ENCODE measurements at regions not wholly inside any gene's neighbourhood (a gene's known extent, or its start where the extent isn't known, plus 50 kb on each side); places are given as distances from the start of the nearest gene placed in this dataset.
"Not testable (repeated sequence)": the region's sequence is repeated elsewhere in the genome, so short reads cannot be mapped to it uniquely, and the experiment has no call there.

DNA sequence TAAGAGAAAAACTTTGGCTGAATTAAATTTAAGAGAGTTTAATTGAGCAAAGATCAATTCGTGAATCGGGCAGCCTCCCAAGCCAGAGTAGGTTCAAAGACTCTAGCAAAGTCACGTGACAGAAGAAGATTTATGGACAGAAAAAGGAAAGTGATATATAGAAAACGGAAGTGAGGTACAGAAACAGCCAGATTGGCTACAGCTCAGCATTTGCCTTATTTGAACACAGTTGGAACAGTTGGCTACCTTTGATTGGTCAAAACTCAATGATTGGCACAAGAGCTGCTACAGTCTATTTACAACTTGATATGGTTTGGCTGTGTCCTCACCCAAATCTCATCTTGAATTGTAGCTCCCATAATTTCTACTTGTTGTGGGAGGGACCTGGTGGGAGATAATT is 102.6 kb downstream of the PLG start:
- H3K9me3 ChIP-seq: no peaks in the 10 kb centered on the region
- H3K27ac ChIP-seq: no peak overlapping the region
- no peak overlapping the region for H3K4me3 ChIP-seq
- TF ChIP-seq POLR2A (IDR thresholded peaks at IDR 0.05): no peak
- TF ChIP-seq, protein P1, sequence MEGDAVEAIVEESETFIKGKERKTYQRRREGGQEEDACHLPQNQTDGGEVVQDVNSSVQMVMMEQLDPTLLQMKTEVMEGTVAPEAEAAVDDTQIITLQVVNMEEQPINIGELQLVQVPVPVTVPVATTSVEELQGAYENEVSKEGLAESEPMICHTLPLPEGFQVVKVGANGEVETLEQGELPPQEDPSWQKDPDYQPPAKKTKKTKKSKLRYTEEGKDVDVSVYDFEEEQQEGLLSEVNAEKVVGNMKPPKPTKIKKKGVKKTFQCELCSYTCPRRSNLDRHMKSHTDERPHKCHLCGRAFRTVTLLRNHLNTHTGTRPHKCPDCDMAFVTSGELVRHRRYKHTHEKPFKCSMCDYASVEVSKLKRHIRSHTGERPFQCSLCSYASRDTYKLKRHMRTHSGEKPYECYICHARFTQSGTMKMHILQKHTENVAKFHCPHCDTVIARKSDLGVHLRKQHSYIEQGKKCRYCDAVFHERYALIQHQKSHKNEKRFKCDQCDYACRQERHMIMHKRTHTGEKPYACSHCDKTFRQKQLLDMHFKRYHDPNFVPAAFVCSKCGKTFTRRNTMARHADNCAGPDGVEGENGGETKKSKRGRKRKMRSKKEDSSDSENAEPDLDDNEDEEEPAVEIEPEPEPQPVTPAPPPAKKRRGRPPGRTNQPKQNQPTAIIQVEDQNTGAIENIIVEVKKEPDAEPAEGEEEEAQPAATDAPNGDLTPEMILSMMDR (IDR thresholded peaks at IDR 0.05): no peak
- no peak for TF ChIP-seq EP300 (IDR thresholded peaks at IDR 0.05)
- TF ChIP-seq POLR2AphosphoS5 (IDR thresholded peaks at IDR 0.05): no peak
- H3K27me3 ChIP-seq: no peaks in the 10 kb centered on the region
- no peak for DNase-seq (ENCODE audit: low spot score in 2 of 2)
- no peaks in the 10 kb centered on the region for H3K4me1 ChIP-seq
- WGBS: 57% methylated on average over 4 of the region's 4 CpGs
- no peaks in the 10 kb centered on the region for H3K36me3 ChIP-seq

DNA sequence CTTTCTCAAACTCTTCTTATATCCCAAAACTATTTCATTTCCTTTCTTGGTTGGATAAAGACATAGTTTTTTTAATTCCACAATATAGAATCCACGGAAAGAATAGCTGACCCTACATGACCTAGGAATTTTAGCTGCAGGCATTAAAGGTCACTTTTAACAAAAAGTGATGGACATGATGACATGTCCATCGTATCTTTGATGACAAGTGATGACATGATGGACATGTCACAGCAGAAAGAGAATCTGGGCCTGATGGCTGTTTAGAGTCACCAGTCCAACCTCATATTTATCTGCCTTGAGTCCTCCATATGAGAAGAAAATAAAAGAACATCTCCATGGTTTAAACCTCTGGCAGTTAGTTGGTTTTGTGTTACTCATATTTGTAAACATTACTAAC is 106.2 kb downstream of the PLG start:
- 64% methylated on average over 2 of the region's 2 CpGs for whole genome bisulfite sequencing
- TF ChIP-seq EP300 (IDR thresholded peaks at IDR 0.05) (no peak), POLR2AphosphoS5 (IDR thresholded peaks at IDR 0.05) (no peak), POLR2A (IDR thresholded peaks at IDR 0.05) (no peak)
- TF ChIP-seq, protein P1 (IDR thresholded peaks at IDR 0.05): no peak
- H3K36me3 ChIP-seq: no peaks in the 10 kb centered on the region
- no peaks in the 10 kb centered on the region for H3K9me3 ChIP-seq
- H3K27me3 ChIP-seq: no peaks in the 10 kb centered on the region
- no peak overlapping the region for H3K27ac ChIP-seq
- no peak for DNase-seq (ENCODE audit: low spot score in 2 of 2)
- no peak overlapping the region for H3K4me3 ChIP-seq
- H3K4me1 ChIP-seq: no peaks in the 10 kb centered on the region

DNA sequence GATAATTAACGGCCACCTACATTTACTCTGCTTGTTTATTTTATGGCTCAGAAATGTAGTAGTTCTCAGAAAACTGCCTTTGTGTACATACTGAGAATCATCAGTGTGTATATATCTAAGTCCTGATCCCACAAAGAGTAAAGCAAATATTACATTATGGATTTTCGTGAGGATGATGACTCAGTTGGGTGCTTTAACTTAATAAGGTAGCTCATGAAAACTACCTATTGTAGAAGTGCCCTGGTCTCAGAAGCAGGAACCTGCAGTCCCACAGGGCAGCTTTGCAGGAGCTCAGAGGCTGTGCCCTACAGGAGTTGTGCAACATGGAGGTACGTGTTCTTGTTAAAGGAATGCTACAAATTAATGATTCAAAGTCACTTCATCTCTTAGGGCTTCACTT is 108.2 kb downstream of the PLG start:
- 83% methylated on average over 3 of the region's 3 CpGs for WGBS
- Histone ChIP-seq H3K27me3 (no peaks in the 10 kb centered on the region), H3K27ac (no peak overlapping the region), H3K36me3 (no peaks in the 10 kb centered on the region), H3K4me3 (no peak overlapping the region), H3K4me1 (no peaks in the 10 kb centered on the region), H3K9me3 (no peaks in the 10 kb centered on the region)
- TF ChIP-seq POLR2AphosphoS5 (IDR thresholded peaks at IDR 0.05): no peak
- no peak for TF ChIP-seq EP300 (IDR thresholded peaks at IDR 0.05)
- TF ChIP-seq POLR2A (IDR thresholded peaks at IDR 0.05): no peak
- TF ChIP-seq, protein P1 (IDR thresholded peaks at IDR 0.05): no peak
- no peak for DNase-seq (ENCODE audit: low spot score in 2 of 2)

DNA sequence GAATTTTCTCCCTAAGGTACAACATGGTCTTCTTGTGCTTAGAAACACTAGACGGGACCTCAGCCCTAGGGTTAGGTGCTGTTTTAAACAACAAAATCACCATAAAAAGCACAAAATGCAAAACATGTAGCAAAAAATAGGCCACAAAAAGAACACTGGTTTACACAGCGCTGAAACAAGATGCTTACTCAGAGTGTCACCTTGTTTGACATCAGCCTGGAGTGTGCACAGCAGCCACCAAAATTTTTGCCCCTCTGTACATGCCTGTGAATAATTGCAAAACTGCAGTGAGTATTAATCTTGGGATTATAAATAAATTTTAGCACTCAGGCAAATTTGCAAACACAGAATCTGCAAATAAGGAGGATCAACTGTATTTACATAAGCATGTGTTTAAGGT is 110.1 kb downstream of the PLG start:
- no peaks in the 10 kb centered on the region for H3K4me1 ChIP-seq
- H3K27me3 ChIP-seq: no peaks in the 10 kb centered on the region
- no peaks in the 10 kb centered on the region for H3K9me3 ChIP-seq
- TF ChIP-seq, protein P1 (IDR thresholded peaks at IDR 0.05): no peak
- TF ChIP-seq POLR2AphosphoS5 (IDR thresholded peaks at IDR 0.05) (no peak), EP300 (IDR thresholded peaks at IDR 0.05) (no peak), POLR2A (IDR thresholded peaks at IDR 0.05) (no peak)
- no peak for DNase-seq (ENCODE audit: low spot score in 2 of 2)
- H3K4me3 ChIP-seq: no peak overlapping the region
- H3K27ac ChIP-seq: no peak overlapping the region
- WGBS: 50% methylated on average over 2 of the region's 2 CpGs
- no peaks in the 10 kb centered on the region for H3K36me3 ChIP-seq

DNA sequence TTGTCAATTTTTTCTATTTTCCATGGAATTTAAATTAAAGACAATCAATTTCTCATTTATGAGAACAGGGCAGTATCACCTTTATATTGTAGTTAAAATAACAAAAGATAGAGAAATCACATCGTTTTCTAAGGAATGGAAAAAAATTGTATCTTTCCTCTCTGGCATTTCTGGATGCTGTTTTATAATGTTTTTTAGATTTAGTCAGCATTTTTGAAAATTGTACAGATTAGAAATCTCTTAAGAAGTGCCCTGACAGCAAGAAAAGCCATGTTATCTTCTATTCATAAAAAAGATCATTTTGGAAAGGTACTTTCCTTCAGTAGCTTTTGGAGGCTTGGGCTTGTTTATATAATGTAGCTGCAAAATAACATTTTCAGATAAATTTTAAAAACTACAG is 116.9 kb downstream of the PLG start:
- Histone ChIP-seq H3K4me3 (no peak overlapping the region), H3K4me1 (no peaks in the 10 kb centered on the region), H3K36me3 (no peaks in the 10 kb centered on the region), H3K9me3 (peaks cover 3% of the 10 kb centered on the region), H3K27ac (no peak overlapping the region), H3K27me3 (no peaks in the 10 kb centered on the region)
- no peak for DNase-seq (ENCODE audit: low spot score in 2 of 2)
- TF ChIP-seq, protein P1 (IDR thresholded peaks at IDR 0.05): no peak
- no peak for TF ChIP-seq POLR2A (IDR thresholded peaks at IDR 0.05)
- WGBS: 66% methylated on average over 1 of the region's 1 CpG

DNA sequence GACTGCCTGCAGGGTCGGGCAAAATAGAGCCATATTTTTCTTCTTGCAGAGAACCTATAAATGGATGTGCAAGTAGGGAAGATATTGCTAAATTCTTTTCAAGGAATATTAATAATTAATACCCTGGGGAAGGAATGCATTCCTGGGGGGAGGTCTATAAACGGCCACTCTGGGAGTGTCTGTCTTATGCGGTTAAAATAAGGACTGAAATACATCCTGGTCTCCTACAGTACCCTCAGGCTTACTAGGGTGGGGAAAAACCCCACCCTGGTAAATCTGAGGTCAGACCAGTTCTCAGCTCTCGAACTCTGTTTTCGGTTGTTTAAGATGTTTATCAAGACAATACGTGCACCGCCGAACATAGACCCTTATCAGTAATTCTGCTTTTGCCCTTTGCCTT is 118.6 kb downstream of the PLG start:
- H3K4me1 ChIP-seq; H3K27me3 ChIP-seq; H3K27ac ChIP-seq; H3K9me3 ChIP-seq; DNase-seq (ENCODE audit: low spot score in 2 of 2); H3K36me3 ChIP-seq; H3K4me3 ChIP-seq: not testable (repeated sequence)
- 92% methylated on average over 8 of the region's 8 CpGs for WGBS

Measured in suprapubic skin (tissue), 4 donors.